AML-193 (cell line): ENCODE measurements at regions not wholly inside any gene's neighbourhood (a gene's known extent, or its start where the extent isn't known, plus 50 kb on each side); places are given as distances from the start of the nearest gene placed in this dataset.
A peak's percentile ranks its signal among the peaks of the same experiment; 100 is the strongest.
"Not testable (repeated sequence)": the region's sequence is repeated elsewhere in the genome, so short reads cannot be mapped to it uniquely, and the experiment has no call there.

Experiments
- DNase-seq, 2 experiments: peaks; one replicate each; lab custom pipeline; 2025; lab: John Stamatoyannopoulos, UW

- DNase-seq: no peak
These were observed 871.8 kb upstream of the SLC35B3 start for GRCh38 chr6:9307187-9307586.

DNA sequence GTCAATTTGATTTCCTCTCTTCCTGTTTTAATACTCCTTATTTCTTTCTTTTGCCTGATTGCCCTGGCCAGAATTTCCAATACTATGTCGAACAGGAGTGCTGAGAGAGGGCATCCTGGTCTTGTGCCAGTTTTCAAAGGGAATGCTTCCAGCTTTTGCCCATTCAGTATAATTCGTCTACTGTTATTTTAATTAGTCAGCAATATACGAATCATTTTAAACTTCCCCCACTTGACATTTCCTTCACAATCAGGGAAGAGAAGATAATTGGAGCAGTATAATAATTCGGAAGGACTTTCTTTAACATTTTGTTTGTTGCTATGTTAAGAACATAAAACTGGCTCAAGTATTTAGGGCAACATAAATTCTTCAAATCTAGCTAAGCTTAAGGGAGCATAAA lies 860.3 kb upstream of the SLC35B3 start:
- DNase-seq: no peak

DNA sequence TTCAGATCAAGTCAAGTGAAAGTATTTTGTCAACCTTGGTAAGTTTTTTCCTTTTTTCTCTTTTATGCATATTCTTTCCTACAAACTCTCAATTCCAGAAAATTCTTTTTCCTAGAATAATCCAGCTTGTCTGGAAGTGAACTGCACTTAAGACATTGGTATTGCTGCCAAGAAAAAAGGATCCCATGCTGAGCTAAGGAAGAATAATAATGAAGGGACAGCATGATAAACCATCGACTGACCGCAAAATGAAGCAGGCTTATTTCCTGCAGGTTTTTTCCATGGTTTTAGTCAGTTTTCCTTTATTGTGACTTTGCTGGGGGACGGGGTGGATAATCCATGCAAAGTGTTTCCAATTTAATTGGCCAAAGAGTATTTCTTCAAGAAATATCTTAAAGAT lies 857.6 kb upstream of the SLC35B3 start:
- no peak for DNase-seq

DNA sequence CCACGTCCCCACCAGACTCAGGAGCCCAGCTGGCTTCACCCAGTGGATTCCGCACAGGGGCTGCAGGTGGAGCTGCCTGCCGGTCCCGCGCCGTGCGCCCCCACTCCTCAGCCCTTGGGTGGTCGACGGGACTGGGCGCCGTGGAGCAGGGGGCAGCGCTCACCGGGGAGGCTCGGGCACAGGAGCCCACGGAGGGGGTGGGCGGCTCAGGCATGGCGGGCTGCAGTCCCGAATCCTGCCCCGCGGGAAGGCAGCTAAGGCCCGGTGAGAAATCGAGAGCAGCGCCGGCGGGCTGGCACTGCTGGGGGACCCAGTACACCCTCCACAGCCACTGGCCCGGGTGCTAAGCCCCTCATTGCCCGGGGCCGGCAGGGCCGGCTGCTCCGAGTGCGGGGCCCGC lies 855.0 kb upstream of the SLC35B3 start:
- DNase-seq: not testable (repeated sequence)

- DNase-seq: no peak
These were observed 837.3 kb upstream of the SLC35B3 start for GRCh38 chr6:9272671-9273070.

- DNase-seq: no peak
These were observed 831.4 kb upstream of the SLC35B3 start for GRCh38 chr6:9266741-9267140.

GRCh38 chr6:9257215-9257614 lies 821.9 kb upstream of the SLC35B3 start:
- no peak for DNase-seq

- no peak for DNase-seq
These were observed 818.9 kb upstream of the SLC35B3 start for GRCh38 chr6:9254251-9254650.

DNA sequence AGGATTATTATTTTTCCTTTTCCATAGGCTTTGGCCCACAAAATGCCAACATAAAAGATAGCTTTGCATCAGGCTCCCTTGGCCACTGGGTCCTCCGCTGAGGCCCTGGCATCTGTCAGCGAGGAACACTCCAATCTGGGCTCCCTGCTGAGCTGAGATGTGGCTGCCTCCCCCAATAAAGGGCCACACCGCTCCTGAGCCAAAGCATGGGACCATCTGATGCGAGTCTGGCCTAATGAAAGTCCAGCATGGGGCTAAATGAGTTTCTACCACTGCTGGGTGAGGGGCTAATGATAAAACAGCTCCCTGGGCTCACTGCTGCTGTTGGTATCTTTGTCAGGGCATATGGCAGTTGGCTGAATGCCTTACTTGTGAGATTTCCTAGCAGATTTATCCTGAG lies 817.5 kb upstream of the SLC35B3 start:
- no peak for DNase-seq

DNA sequence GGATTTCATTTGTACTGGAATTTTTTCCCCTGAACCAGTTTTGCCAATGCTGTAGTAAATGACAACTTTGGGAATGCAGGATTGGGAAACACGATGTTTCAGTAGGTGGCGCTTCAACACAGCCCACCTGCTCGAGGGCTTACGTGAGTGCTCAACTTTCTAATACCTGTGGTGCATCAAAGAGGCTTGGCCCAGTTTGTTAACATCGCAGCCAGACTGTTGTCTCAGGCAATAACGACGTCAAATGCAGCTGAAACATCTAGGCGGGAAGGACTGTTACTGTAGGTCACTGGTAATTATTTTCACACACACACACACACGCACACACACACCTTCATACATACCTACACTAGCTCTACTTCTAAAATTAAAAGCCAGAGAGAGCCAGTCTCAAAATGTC lies 815.5 kb upstream of the SLC35B3 start:
- DNase-seq: peak in 1 of 2 experiments; percentile 11

- no peak for DNase-seq
These were observed 812.8 kb upstream of the SLC35B3 start for GRCh38 chr6:9248133-9248532.

DNA sequence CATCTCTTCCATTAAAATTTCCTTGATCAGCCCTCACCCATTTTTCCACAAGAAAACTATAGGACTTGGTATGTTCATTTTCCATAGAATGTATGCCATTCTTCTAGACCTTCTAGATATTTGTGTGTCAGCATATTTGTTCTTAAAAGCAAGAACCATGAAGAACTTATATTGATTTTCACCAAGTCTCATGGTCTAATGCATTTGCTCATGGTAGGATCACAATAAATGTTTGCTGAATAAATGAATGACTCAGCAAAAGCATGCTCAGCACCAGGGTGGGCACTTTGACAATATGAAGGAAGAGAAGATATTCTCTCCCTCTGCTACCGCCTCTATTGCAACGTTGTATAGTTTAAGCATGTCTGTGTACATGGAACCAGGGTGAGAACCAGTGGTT lies 805.5 kb upstream of the SLC35B3 start:
- DNase-seq: no peak

DNA sequence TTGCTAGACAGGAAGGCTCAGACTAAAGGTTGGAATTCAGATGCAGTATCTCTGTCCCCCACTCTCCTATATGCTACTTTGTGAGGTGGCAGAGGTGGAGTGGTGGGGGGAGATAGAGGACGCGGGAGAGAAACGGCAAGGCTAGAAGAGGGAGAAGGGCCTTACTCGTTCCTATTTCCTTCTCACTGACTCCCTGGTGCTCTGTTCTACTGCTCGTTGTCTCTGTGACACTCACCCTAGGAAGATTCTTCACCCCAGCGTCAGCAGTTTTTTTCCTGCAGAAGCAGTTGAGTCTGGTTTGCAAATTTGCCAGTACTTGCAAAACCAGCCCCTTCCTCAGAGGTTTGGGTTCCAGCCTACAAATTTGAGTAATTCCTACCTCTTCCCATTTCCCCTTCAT lies 801.1 kb upstream of the SLC35B3 start:
- no peak for DNase-seq

DNA sequence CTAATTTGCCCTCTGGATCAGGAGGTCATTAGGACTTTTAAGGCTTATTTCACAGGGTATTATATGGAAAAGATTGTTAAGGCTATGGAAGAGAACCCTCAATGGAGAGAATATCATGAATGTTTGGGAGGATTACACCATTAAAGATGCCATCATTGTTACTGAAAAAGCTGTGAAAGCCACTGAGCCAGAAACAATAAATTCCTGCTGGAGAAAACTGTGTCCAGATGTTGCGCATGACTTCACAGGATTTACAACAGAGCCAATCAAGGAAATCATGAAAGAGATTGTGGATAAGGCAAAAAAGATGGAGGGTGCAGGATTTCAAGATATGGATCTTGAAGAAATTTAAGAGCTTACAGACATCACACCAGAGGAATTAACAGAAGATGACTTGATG lies 798.3 kb upstream of the SLC35B3 start:
- no peak for DNase-seq

DNA sequence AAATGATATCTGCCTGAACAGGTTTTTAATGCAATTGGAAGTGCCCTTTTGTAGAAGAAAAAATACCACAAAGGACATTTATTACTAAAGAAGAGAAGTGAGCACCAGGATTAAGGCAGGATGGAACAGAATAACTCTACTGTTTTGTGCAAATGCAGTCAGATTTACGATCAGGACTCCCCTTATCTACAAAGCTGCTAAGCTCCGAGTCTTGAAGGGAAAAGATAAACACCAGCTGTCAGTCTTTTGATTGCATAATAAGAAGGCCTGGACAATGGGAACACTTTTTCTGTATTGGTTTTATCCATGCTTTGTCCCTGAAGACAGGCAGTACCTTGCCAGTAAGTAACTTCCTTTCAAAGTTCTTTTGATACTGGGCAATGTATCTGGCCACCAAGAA lies 797.9 kb upstream of the SLC35B3 start:
- DNase-seq: no peak

- DNase-seq: no peak
These were observed 790.1 kb upstream of the SLC35B3 start for GRCh38 chr6:9225441-9225871.

DNA sequence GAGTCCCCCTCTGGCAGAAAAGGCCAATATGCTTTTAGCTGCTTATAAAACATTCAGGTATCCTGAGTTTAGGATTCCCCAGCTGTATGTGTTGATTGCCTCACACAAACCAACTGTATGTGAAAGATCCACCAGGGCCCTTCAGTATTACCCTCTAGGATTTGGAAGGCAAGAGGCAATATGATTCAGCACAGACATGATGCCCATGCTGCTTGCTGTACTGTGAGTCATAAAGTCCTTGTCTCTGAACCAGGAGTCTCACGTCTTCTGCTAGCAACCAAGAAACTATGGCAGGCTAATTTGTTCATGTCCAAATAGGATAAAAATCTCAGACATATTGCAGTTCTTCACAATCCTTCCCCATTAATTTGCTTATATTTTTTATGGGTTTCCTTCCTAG lies 789.2 kb upstream of the SLC35B3 start:
- DNase-seq: no peak

DNA sequence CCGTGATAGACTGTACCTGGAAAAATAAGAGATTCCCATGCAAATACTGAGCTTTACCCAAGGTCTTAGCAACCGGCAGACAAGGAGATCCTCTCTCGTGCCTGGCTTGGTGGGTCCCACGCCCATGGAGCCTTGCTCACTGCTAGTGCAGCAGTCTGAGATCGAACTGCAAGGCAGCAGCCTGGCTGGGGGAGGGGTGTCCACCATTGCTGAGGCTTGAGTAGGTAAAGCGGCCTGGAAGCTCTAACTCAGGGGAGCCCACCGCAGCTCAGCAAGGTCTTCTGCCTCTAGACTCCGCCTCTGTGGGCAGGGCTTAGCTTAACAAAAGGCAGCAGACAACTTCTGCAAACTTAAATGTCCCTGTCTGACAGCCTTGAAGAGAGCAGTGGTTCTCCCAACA lies 778.4 kb upstream of the SLC35B3 start:
- not testable (repeated sequence) for DNase-seq

DNA sequence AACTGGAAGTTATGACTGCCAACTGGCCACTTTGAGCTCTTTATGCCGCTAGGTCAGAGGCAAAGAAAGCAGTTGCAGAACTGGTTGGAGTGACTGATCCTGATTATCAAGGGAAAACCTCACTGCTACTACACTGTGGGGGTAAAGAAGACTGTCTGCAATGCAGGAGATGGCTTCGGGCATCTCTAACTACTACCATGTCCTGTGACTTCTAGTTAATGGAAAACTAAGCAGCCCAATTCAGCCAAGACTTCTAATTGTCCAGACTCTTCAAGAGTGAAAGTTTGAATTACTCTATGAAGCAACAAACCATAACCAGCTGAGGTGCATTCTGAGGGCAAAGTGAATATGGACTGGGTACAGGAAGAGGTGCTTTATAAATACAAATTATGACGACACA lies 773.6 kb upstream of the SLC35B3 start:
- DNase-seq: no peak

DNA sequence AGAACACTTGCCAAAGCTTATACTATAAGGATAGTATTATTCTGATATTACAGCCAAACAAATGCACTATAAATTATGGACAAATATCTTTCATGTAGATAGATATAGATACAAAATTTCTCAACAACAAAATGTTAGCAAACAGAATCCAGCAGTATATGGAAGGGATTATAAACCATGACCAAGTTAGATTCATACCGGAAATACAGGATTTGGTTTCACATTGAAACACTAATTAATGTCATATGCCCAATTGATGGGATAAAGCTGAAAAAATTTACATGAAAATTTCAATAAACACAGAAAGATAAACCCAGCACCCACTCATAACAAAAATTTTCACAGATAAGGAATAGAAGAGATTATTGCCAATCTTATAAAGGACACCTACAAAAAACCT lies 770.3 kb upstream of the SLC35B3 start:
- no peak for DNase-seq

GRCh38 chr6:9204171-9204570 lies 768.8 kb upstream of the SLC35B3 start:
- DNase-seq: no peak

DNA sequence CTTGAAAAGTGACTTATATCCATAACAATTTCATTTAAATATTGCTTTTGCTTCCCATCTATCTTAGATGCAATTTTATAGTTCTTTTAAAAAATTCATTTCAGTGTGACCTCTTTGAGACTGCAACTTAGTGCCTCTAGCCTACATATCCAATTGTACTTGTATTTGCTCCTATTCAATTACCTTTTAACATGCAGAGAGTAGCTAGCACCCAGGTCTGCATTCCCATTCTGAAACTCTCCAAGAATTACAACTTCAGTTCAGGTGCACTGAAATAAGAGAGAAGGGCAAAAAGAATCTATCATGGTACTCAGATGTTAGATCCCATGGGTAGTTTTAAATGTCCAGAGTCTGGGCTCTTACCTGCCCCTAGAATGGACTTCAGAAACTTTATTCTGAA lies 765.4 kb upstream of the SLC35B3 start:
- DNase-seq: no peak

DNA sequence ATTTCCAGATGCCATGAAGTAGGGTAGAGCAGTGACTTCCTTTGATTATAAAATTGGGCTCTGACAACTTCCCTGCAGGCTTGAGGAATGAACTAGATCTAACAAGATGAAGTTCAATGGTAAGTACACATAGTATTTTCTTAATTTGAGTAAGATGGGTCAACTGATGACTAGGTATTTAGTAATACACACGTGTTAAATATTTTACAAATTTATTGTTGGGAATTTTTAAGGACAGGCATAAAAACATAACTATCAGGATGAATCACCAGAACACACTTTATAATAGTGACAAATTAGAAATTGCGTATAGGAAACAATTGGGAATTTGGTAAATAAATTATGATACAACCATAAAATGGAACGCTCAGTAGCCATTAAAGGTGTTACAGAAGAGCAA lies 762.4 kb upstream of the SLC35B3 start:
- DNase-seq: no peak

- DNase-seq: no peak
These were observed 760.0 kb upstream of the SLC35B3 start for GRCh38 chr6:9195322-9195721.

DNA sequence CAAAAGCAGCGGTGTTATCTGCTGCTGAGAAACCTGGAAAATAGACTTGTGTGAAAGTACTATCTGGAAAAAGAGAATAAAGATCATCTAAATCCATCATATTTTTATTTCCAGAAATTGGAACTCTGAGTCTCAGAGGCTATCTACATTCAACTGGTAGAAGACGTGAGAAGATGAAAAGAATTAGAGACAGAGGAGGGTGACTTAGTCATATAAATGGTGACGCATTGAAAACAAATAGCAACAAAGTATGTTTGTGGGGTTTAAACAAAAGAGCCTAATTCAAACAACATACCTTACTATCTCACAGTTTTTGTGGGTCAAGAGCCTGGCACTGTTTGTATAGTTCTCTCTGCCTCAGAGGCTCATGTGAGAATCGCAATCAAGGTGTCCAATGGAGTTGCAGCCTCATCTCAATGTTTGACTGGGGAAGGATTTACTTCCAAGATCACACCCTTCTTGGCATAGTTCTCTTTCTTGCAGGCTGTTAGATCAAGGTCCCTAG lies 757.1 kb upstream of the SLC35B3 start:
- no peak for DNase-seq
